ENCODE measurements at regions not wholly inside any gene's neighbourhood (a gene's known extent, or its start where the extent isn't known, plus 50 kb on each side); places are given as distances from the start of the nearest gene placed in this dataset.

- Histone ChIP-seq H3K27me3 (no peaks in the 10 kb centered on the region), H3K9me3 (peaks cover 0 to 8% (median 0%) of the 10 kb centered on the region in 12 donors), H3K27ac (no peak overlapping the region), H3K4me1 (no peaks in the 10 kb centered on the region), H3K36me3 (no peaks in the 10 kb centered on the region), H3K4me3 (no peak overlapping the region)
- no peak for DNase-seq
- TF ChIP-seq POLR2A (IDR thresholded peaks at IDR 0.05) (no peak), CTCF (IDR thresholded peaks at IDR 0.05) (no peak)
- ATAC-seq = no peak
- intact Hi-C loops (cut with DNase I) = loop anchor here in 1 of 10 donors (10.0 kb wide), 1 partner anchor 1311 kb away; no protein-coding TSS in a partner anchor
- WGBS, 4 donors = 84 to 88% (median 86%) methylated on average over 7 of the region's 7 CpGs
Measured at GRCh38 chr7:132703742-132704141, 127.5 kb upstream of the PLXNA4 start.

DNA sequence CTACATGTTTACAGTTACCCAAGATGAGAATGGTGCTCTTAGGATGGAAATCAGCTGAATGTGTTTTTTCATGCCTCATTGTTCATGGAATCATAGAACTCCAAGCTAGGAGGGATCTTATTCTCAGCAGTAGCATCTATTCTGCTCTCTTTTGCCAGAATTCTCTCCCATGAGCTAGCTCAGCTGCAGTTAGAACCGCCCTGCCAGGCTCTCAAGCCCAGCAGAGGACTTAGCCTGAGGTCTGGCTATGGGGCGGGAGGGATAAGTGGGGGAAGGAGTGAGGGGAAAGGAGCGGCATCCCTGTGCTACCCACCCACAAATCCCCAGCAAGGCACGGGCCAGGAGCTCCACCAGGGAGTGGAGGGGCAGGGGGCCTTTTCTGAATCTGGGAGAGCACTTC is 120.7 kb upstream of the PLXNA4 start:
- Histone ChIP-seq H3K4me3 (no peak overlapping the region), H3K27ac (no peak overlapping the region), H3K36me3 (no peaks in the 10 kb centered on the region), H3K4me1 (no peaks in the 10 kb centered on the region), H3K27me3 (peaks cover 0 to 6% (median 0%) of the 10 kb centered on the region in 9 donors), H3K9me3 (peaks cover 0 to 7% (median 0%) of the 10 kb centered on the region in 12 donors)
- TF ChIP-seq CTCF (IDR thresholded peaks at IDR 0.05) (no peak), POLR2A (IDR thresholded peaks at IDR 0.05) (no peak)
- intact Hi-C loops (cut with DNase I) = no loop called here
- WGBS, 4 donors = 27 to 47% (median 33%) methylated on average over 4 of the region's 4 CpGs
- DNase-seq (no peak), ATAC-seq (no peak)

- TF ChIP-seq POLR2A (IDR thresholded peaks at IDR 0.05) (no peak), CTCF (IDR thresholded peaks at IDR 0.05) (no peak)
- no peak for ATAC-seq
- no peak for DNase-seq
- Histone ChIP-seq H3K27me3 (peaks cover 0 to 6% (median 0%) of the 10 kb centered on the region in 9 donors), H3K27ac (no peak overlapping the region), H3K4me1 (no peaks in the 10 kb centered on the region), H3K4me3 (no peak overlapping the region), H3K36me3 (no peaks in the 10 kb centered on the region), H3K9me3 (peaks cover 0 to under 1% (median 0%) of the 10 kb centered on the region in 12 donors)
- intact Hi-C loops (cut with DNase I) = no loop called here
- 61 to 75% (median 71%) methylated on average over 5 of the region's 5 CpGs for WGBS, 4 donors
Measured at GRCh38 chr7:132696332-132696731, 120.1 kb upstream of the PLXNA4 start.

DNA sequence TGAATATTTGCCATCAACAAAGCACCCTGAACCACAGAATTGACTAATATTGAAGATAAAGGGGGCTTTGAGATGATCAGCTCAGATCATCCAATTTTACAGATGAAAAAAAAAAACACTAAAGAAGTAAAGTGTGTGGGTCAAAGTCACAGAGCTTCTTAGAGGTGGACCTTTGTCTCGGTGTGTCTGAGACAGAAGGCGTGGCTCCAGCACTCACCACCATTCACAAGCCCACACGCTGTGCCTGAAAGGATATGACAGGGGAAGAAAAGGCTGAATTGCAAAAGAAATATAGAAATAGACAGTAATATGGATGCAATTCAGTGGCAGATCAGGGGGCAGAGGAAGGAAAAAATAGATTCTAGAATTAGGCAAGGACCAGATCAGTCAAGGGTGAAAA is 114.9 kb upstream of the PLXNA4 start:
- TF ChIP-seq POLR2A (IDR thresholded peaks at IDR 0.05) (no peak), CTCF (IDR thresholded peaks at IDR 0.05) (no peak)
- Histone ChIP-seq H3K36me3 (no peaks in the 10 kb centered on the region), H3K27ac (no peak overlapping the region), H3K4me1 (no peaks in the 10 kb centered on the region), H3K27me3 (no peaks in the 10 kb centered on the region), H3K9me3 (peaks cover 0 to 2% (median 0%) of the 10 kb centered on the region in 12 donors), H3K4me3 (no peak overlapping the region)
- intact Hi-C loops (cut with DNase I) = no loop called here
- 82 to 88% (median 87%) methylated on average over 3 of the region's 3 CpGs for WGBS, 4 donors
- no peak for ATAC-seq
- DNase-seq = no peak

Data from heart left ventricle (tissue), 16 donors.